HepG2 (cell line): ENCODE measurements at regions not wholly inside any gene's neighbourhood (a gene's known extent, or its start where the extent isn't known, plus 50 kb on each side); places are given as distances from the start of the nearest gene placed in this dataset.

Source experiments
- ARNT ChIP-seq: fragments of 450-650 bp; IDR thresholded peaks from 2 replicates; pipeline ENCODE4 v1.6.1; 2017
- ARNTL ChIP-seq: sonication (generic); formaldehyde crosslinking; IDR thresholded peaks from 2 replicates; pipeline ENCODE4 v1.4.0; 2020; ENCODE audit warnings: mild to moderate bottlenecking, missing genetic modification reagents
- CHD2 ChIP-seq: IDR thresholded peaks from 2 replicates; pipeline ENCODE4 v1.6.1; 2011; ENCODE audit warnings: low read depth, low read length, improper control_type of control experiment
- ELF3 ChIP-seq: IDR thresholded peaks from 2 replicates; pipeline ENCODE4 v1.6.1; 2016; ENCODE audit warnings: missing genetic modification reagents, missing compliant biosample characterization
- EP300 ChIP-seq, 3 experiments: sonication (generic) in 1 of 3; formaldehyde crosslinking in 1 of 3; IDR thresholded peaks; 2 replicates each; pipeline versions ENCODE4 v1.5.1 to v1.6.1; 2011 to 2020; ENCODE audit warnings: low read depth in 2 of 3, low read length in 2 of 3, borderline replicate concordance in 1 of 3, improper control_type of control experiment in 1 of 3, mild to moderate bottlenecking in 1 of 3, missing genetic modification reagents in 1 of 3, moderate library complexity in 1 of 3
- FOXA1 ChIP-seq, 2 experiments: fragments of 450-650 bp in 1 of 2; sonication (generic) in 1 of 2; formaldehyde crosslinking in 1 of 2; IDR thresholded peaks; 2 replicates each; pipeline versions ENCODE4 v1.4.0 to v1.6.1; 2016 to 2020; ENCODE audit warnings: missing genetic modification reagents in 1 of 2
- GTF3A ChIP-seq: sonication (generic); formaldehyde crosslinking; conservative IDR thresholded peaks from 2 replicates; pipeline ENCODE4 v1.4.0; 2020; ENCODE audit warnings: mild to moderate bottlenecking, missing genetic modification reagents
- HCFC1 ChIP-seq: fragments of 150-350 bp; IDR thresholded peaks from 2 replicates; pipeline ENCODE4 v1.6.1; 2014; ENCODE audit warnings: low read depth, low read length
- MIER3 ChIP-seq: IDR thresholded peaks from 2 replicates; pipeline ENCODE4 v1.6.1; 2016; ENCODE audit warnings: missing compliant biosample characterization, borderline replicate concordance
- MYC ChIP-seq: sonication (generic); formaldehyde crosslinking; IDR thresholded peaks from 2 replicates; pipeline ENCODE4 v1.9.0; 2021; ENCODE audit warnings: missing genetic modification reagents, borderline replicate concordance
- NBN ChIP-seq: fragments of 450-650 bp; conservative IDR thresholded peaks from 2 replicates; pipeline ENCODE4 v1.6.1; 2017
- NCOA2 ChIP-seq: sonication (generic); formaldehyde crosslinking; IDR thresholded peaks from 2 replicates; pipeline ENCODE4 v1.8.0; 2022; ENCODE audit warnings: inconsistent platforms
- PCBP1 ChIP-seq: fragments of 200-400 bp; formaldehyde crosslinking; IDR thresholded peaks from 2 replicates; pipeline ENCODE4 v1.6.1; 2017; ENCODE audit warnings: mild to moderate bottlenecking, low read depth, low read length, borderline replicate concordance
- PRDM15 ChIP-seq: sonication (generic); formaldehyde crosslinking; IDR thresholded peaks from 2 replicates; pipeline ENCODE4 v1.4.0; 2020; ENCODE audit warnings: missing genetic modification reagents
- TCF12 ChIP-seq, 2 experiments: fragments of 450-650 bp in 1 of 2; sonication (generic) in 1 of 2; formaldehyde crosslinking in 1 of 2; IDR thresholded peaks; 2 replicates each; pipeline versions ENCODE4 v1.6.1 to v1.8.0; 2017 to 2022; ENCODE audit warnings: antibody characterized with exemption in 1 of 2, mild to moderate bottlenecking in 1 of 2, missing genetic modification reagents in 1 of 2, moderate library complexity in 1 of 2
- YEATS4 ChIP-seq: sonication (generic); formaldehyde crosslinking; IDR thresholded peaks from 2 replicates; pipeline ENCODE4 v1.4.0; 2020; ENCODE audit warnings: missing genetic modification reagents, borderline replicate concordance
- ZBTB46 ChIP-seq: sonication (generic); formaldehyde crosslinking; IDR thresholded peaks from 2 replicates; pipeline ENCODE4 v1.4.0; 2020; ENCODE audit warnings: mild to moderate bottlenecking, missing genetic modification reagents, borderline replicate concordance
- ZFP1 ChIP-seq: IDR thresholded peaks from 2 replicates; pipeline ENCODE4 v1.6.1; 2016
- ZMYM2 ChIP-seq: sonication (generic); formaldehyde crosslinking; IDR thresholded peaks from 2 replicates; pipeline ENCODE4 v1.8.0; 2022; ENCODE audit warnings: mild to moderate bottlenecking, missing genetic modification reagents
- ZNF20 ChIP-seq: sonication (generic); formaldehyde crosslinking; IDR thresholded peaks from 2 replicates; pipeline ENCODE4 v1.4.0; 2020; ENCODE audit warnings: mild to moderate bottlenecking, moderate library complexity, missing genetic modification reagents
- ZNF335 ChIP-seq: sonication (generic); formaldehyde crosslinking; IDR thresholded peaks from 2 replicates; pipeline ENCODE4 v1.4.0; 2020; ENCODE audit warnings: missing genetic modification reagents
- ZNF644 ChIP-seq: IDR thresholded peaks from 2 replicates; pipeline ENCODE4 v1.6.1; 2016; ENCODE audit warnings: low read depth
- ZNF710 ChIP-seq: sonication (generic); formaldehyde crosslinking; IDR thresholded peaks from 2 replicates; pipeline ENCODE4 v1.5.0; 2020; ENCODE audit warnings: mild to moderate bottlenecking, missing genetic modification reagents, borderline replicate concordance
- ZNF772 ChIP-seq: sonication (generic); formaldehyde crosslinking; IDR thresholded peaks from 2 replicates; pipeline ENCODE4 v1.5.0; 2020; ENCODE audit warnings: mild to moderate bottlenecking, missing genetic modification reagents
- ZNF775 ChIP-seq: sonication (generic); formaldehyde crosslinking; IDR thresholded peaks from 2 replicates; pipeline ENCODE4 v1.4.0; 2020; ENCODE audit warnings: missing genetic modification reagents, mild to moderate bottlenecking, moderate library complexity, borderline replicate concordance

GRCh38 chr1:245085508-245086095 lies 69.2 kb upstream of the KIF26B start (continued):
- TF ChIP-seq PRDM15 (no peak), ZNF335 (no peak), MYC (CRISPR knock-in tag) (no peak), HCFC1 (no peak), ZNF710 (no peak), NCOA2 (CRISPR knock-in tag) (no peak), TCF12 (IDR thresholded peaks at IDR 0.05) (no peak), TCF12 (CRISPR knock-in tag; IDR thresholded peaks at IDR 0.05) (no peak), ZBTB46 (CRISPR knock-in tag) (no peak), ZNF775 (CRISPR knock-in tag) (no peak), YEATS4 (CRISPR knock-in tag) (no peak), EP300 (IDR thresholded peaks at IDR 0.05; ENCODE audit: low read depth in 2 of 2, low read length in 2 of 2) (0 out of 4 replicates have a peak, but pooled peaks of 1 of the 2 experiments have one; percentile 33), EP300 (CRISPR knock-in tag; IDR thresholded peaks at IDR 0.05; ENCODE audit: borderline replicate concordance) (no peak), GTF3A (CRISPR knock-in tag) (no peak), FOXA1 (IDR thresholded peaks at IDR 0.05) (no peak), FOXA1 (CRISPR knock-in tag; IDR thresholded peaks at IDR 0.05) (peak; percentile 54; the same call in 1 of the 2 replicates), ZNF644 (CRISPR knock-in tag) (peak; percentile 75; the same call in 1 of the 2 replicates), CHD2 (no peak), MIER3 (CRISPR knock-in tag) (no peak), ZFP1 (CRISPR knock-in tag) (no peak), ZNF772 (no peak), ZMYM2 (CRISPR knock-in tag) (peak; percentile 25; the same call in 1 of the 2 replicates), ELF3 (CRISPR knock-in tag) (0 out of 2 replicates have a peak, but pooled peaks have one; percentile 20), PCBP1 (no peak), ARNT (no peak), NBN (no peak), ARNTL (CRISPR knock-in tag) (no peak), ZNF20 (CRISPR knock-in tag) (no peak)
